Nucleus accumbens (tissue), 56 donors: ENCODE measurements at regions not wholly inside any gene's neighbourhood (a gene's known extent, or its start where the extent isn't known, plus 50 kb on each side); places are given as distances from the start of the nearest gene placed in this dataset.

Source experiments
- DNase-seq, 56 donors: peaks; one replicate each; lab custom pipeline; 2025; lab: John Stamatoyannopoulos, UW

- no peak for DNase-seq
These were observed 52.5 kb upstream of the RPL34 start for GRCh38 chr4:108567831-108568230.

GRCh38 chr4:108561116-108561515 lies 59.3 kb upstream of the RPL34 start:
- DNase-seq = no peak

GRCh38 chr4:108560616-108561015 lies 59.8 kb upstream of the RPL34 start:
- DNase-seq = no peak

- DNase-seq = peak in 4 of 56 donors; percentile 2 to 14 (median 4)
These were observed 60.5 kb upstream of the RPL34 start for GRCh38 chr4:108559911-108560310.

GRCh38 chr4:108559068-108559793 lies 61.1 kb upstream of the RPL34 start:
- DNase-seq = no peak

- no peak for DNase-seq
These were observed 63.7 kb upstream of the RPL34 start for GRCh38 chr4:108556588-108557200.

- DNase-seq = no peak
These were observed 64.2 kb upstream of the RPL34 start for GRCh38 chr4:108556166-108556565.

- no peak for DNase-seq
These were observed 64.7 kb upstream of the RPL34 start for GRCh38 chr4:108555701-108556100.

GRCh38 chr4:108547682-108548081 lies 72.7 kb upstream of the RPL34 start:
- no peak for DNase-seq

- no peak for DNase-seq
These were observed 73.6 kb upstream of the RPL34 start for GRCh38 chr4:108546728-108547127.

- DNase-seq = no peak
These were observed 75.9 kb upstream of the RPL34 start for GRCh38 chr4:108544481-108544880.

GRCh38 chr4:108543359-108543968 lies 76.9 kb upstream of the RPL34 start:
- no peak for DNase-seq

GRCh38 chr4:108540536-108540935 lies 79.8 kb upstream of the RPL34 start:
- peak in 3 of 56 donors; percentile 0 to 12 (median 4) for DNase-seq

GRCh38 chr4:108536577-108536976 lies 83.8 kb upstream of the RPL34 start:
- DNase-seq = no peak

- DNase-seq = no peak
These were observed 84.6 kb upstream of the RPL34 start for GRCh38 chr4:108535757-108536156.

- DNase-seq = no peak
These were observed 86.5 kb upstream of the RPL34 start for GRCh38 chr4:108533876-108534275.

- DNase-seq = no peak
These were observed 87.0 kb upstream of the RPL34 start for GRCh38 chr4:108533245-108533844.

- no peak for DNase-seq
These were observed 87.6 kb upstream of the RPL34 start for GRCh38 chr4:108532738-108533137.

GRCh38 chr4:108532187-108532586 lies 88.2 kb upstream of the RPL34 start:
- no peak for DNase-seq

GRCh38 chr4:108531461-108531860 lies 88.9 kb upstream of the RPL34 start:
- DNase-seq = no peak
